ENCODE measurements at regions not wholly inside any gene's neighbourhood (a gene's known extent, or its start where the extent isn't known, plus 50 kb on each side); places are given as distances from the start of the nearest gene placed in this dataset.

GRCh38 chr2:156944871-156945270 is 312.6 kb upstream of the GALNT5 start:
- intact Hi-C loops (cut with DNase I): no loop called here
- WGBS, 3 donors: 66 to 73% (median 71%) methylated on average over 2 of the region's 2 CpGs
- no peak for TF ChIP-seq CTCF (IDR thresholded peaks at IDR 0.05)
- DNase-seq (no peak), ATAC-seq (no peak)
- no peaks in the 10 kb centered on the region for H3K9me3 ChIP-seq
- H3K4me1 ChIP-seq: no peaks in the 10 kb centered on the region
- H3K27ac ChIP-seq: no peak overlapping the region
- H3K27me3 ChIP-seq (ENCODE audit: insufficient read depth in 3 of 3, low read length in 2 of 3): no peaks in the 10 kb centered on the region
- H3K36me3 ChIP-seq (ENCODE audit: insufficient read depth in 1 of 2, low read depth in 1 of 2): no peaks in the 10 kb centered on the region
- H3K4me3 ChIP-seq: no peak overlapping the region

GRCh38 chr2:156947261-156947660 is 310.2 kb upstream of the GALNT5 start:
- Histone ChIP-seq H3K9me3 (no peaks in the 10 kb centered on the region), H3K27ac (no peak overlapping the region), H3K27me3 (ENCODE audit: insufficient read depth in 3 of 3, low read length in 2 of 3) (no peaks in the 10 kb centered on the region), H3K4me3 (no peak overlapping the region), H3K36me3 (ENCODE audit: insufficient read depth in 1 of 2, low read depth in 1 of 2) (no peaks in the 10 kb centered on the region), H3K4me1 (no peaks in the 10 kb centered on the region)
- WGBS, 3 donors: 95 to 100% (median 97%) methylated on average over 1 of the region's 1 CpG
- no peak for DNase-seq
- TF ChIP-seq CTCF (IDR thresholded peaks at IDR 0.05): no peak
- no peak for ATAC-seq
- intact Hi-C loops (cut with DNase I): no loop called here

GRCh38 chr2:156955701-156956100 is 301.8 kb upstream of the GALNT5 start:
- no peaks in the 10 kb centered on the region for H3K4me1 ChIP-seq
- no peaks in the 10 kb centered on the region for H3K36me3 ChIP-seq (ENCODE audit: insufficient read depth in 1 of 2, low read depth in 1 of 2)
- no peak for TF ChIP-seq CTCF (IDR thresholded peaks at IDR 0.05)
- no peaks in the 10 kb centered on the region for H3K27me3 ChIP-seq (ENCODE audit: insufficient read depth in 3 of 3, low read length in 2 of 3)
- ATAC-seq (no peak), DNase-seq (no peak)
- intact Hi-C loops (cut with DNase I): no loop called here
- H3K4me3 ChIP-seq: no peak overlapping the region
- H3K9me3 ChIP-seq: peaks cover 3% of the 10 kb centered on the region
- 82 to 89% (median 85%) methylated on average over 1 of the region's 1 CpG for WGBS, 3 donors
- H3K27ac ChIP-seq: no peak overlapping the region

DNA sequence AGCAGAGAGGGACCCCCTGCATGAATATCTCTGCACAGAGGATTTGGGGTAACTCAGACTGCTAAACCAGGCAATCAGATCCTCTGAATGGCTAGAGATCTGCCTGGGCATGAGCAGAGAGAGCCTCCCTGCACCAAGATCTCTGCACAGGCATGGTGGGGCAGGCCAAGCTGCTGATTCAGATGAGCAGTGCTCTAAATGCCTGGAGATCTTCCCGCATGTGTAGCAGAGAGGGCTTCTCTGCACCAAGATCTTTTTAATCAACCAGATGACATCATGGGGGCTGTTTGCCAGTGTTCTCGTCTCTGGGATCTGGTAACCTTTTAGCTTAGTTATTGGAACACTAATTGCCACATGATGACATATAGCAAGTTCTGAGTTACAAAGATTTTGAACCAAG is 301.3 kb upstream of the GALNT5 start:
- Histone ChIP-seq H3K4me3 (no peak overlapping the region), H3K27me3 (ENCODE audit: insufficient read depth in 3 of 3, low read length in 2 of 3) (no peaks in the 10 kb centered on the region), H3K27ac (no peak overlapping the region), H3K4me1 (no peaks in the 10 kb centered on the region), H3K9me3 (peaks cover 3% of the 10 kb centered on the region), H3K36me3 (ENCODE audit: insufficient read depth in 1 of 2, low read depth in 1 of 2) (no peaks in the 10 kb centered on the region)
- no peak for ATAC-seq
- TF ChIP-seq CTCF (IDR thresholded peaks at IDR 0.05): no peak
- intact Hi-C loops (cut with DNase I): no loop called here
- 74 to 80% (median 76%) methylated on average over 2 of the region's 2 CpGs for WGBS, 3 donors
- DNase-seq: no peak

GRCh38 chr2:156958374-156958773 is 299.1 kb upstream of the GALNT5 start:
- H3K4me1 ChIP-seq: no peaks in the 10 kb centered on the region
- H3K36me3 ChIP-seq (ENCODE audit: insufficient read depth in 1 of 2, low read depth in 1 of 2): no peaks in the 10 kb centered on the region
- peaks cover 3% of the 10 kb centered on the region for H3K9me3 ChIP-seq
- intact Hi-C loops (cut with DNase I): no loop called here
- no peak for TF ChIP-seq CTCF (IDR thresholded peaks at IDR 0.05)
- H3K27ac ChIP-seq: no peak overlapping the region
- WGBS, 3 donors: 90 to 93% (median 92%) methylated on average over 4 of the region's 4 CpGs
- H3K27me3 ChIP-seq (ENCODE audit: insufficient read depth in 3 of 3, low read length in 2 of 3): no peaks in the 10 kb centered on the region
- no peak overlapping the region for H3K4me3 ChIP-seq
- no peak for DNase-seq
- ATAC-seq: no peak
